Jurkat, Clone E6-1 (cell line): ENCODE measurements at regions not wholly inside any gene's neighbourhood (a gene's known extent, or its start where the extent isn't known, plus 50 kb on each side); places are given as distances from the start of the nearest gene placed in this dataset.

Experiments
- DNase-seq: peaks from one replicate; pipeline ENCODE4 v3.0.0-alpha.2; 2011; ENCODE audit warnings: low read depth, low spot score
- H3K4me3 ChIP-seq: 2 replicates; pipeline ENCODE4 v1.5.1; 2011; ENCODE audit warnings: mild to moderate bottlenecking, low read length, control low read depth, moderate library complexity

DNA sequence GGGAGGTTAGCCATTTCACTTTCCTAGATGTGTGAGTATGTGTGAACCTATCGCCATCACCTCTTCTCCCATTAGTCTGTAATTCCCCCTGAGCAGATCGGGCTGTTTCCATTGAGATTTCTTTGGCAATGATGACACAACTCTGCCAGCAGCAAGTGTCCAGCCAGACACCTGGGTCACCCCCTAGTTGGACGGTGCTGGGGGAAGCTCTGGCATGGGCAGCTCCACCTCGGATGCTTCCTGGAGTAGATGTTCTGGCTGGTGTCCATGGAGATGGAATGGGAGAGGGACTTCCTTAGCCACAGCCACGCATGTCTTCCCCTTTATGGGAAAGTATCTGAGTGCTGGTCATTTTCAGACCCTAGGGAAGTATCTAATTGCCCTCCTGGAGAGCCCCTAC is 247.9 kb upstream of the RPL38 start:
- H3K4me3 ChIP-seq: no peak overlapping the region

DNA sequence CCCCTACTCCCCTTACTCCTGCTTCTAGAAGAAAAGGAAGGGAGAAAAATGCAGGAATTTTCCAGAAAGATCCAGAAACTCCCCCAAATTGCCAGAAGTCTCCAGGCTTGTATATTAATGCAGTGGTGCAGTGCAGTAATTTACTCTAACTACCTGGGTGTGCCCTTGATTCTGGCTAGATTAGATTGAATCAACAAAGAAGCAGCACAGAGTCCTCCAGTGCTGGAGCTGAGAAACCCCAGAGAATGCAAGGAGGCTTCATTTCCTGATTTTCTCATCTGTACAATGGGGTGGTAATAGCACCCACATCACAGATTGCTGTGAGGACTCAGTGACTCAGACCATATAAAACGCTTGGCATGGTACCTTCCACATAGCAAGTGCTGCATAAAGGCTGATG is 247.3 kb upstream of the RPL38 start:
- DNase-seq: no peak
- no peak overlapping the region for H3K4me3 ChIP-seq

More for the DNA sequence above, 247.9 kb upstream of the RPL38 start:
- no peak for DNase-seq

DNA sequence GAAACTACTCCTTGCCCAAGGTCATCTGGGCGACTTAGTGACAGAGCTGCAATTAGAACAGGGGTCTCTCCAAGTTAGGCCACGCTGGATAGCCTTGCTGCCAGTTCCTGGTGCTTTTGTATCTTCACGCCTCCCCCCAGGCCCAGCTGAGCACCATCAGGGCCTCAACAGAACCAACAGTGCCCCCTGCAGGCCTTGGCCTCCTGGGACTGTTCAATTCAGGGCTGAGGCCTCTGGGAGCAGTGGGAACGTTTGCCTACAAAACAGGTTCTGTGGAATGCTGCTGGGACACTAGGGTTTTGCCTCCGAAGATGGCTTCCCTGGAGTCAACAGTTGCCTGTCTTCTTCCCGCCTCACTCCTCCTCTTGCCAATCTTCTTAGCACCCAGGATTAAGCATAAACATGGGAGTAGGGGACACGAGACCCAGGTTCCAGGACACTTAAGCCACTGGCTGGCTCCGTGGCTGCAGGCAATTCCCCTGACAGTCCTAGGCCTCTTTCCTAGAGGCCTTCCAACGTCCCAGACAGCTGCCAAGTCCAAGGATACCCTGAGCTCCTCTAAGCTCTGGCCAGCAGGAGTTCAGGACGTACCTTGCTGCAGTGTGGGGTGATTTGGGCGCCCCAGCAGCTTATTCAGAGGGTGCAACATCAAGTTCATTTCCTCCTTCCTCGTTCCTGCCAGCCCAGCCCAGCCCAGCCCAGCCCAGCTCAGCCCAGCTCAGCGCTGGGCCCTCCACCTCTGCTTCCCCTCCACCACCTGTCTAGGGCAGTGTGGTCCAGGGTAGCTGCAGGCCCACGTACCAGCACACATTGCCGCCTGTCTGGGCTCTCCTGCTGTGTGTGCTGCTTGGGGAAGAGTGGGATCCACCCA is 246.6 kb upstream of the RPL38 start:
- no peak overlapping the region for H3K4me3 ChIP-seq
- peak; percentile 32 for DNase-seq

DNA sequence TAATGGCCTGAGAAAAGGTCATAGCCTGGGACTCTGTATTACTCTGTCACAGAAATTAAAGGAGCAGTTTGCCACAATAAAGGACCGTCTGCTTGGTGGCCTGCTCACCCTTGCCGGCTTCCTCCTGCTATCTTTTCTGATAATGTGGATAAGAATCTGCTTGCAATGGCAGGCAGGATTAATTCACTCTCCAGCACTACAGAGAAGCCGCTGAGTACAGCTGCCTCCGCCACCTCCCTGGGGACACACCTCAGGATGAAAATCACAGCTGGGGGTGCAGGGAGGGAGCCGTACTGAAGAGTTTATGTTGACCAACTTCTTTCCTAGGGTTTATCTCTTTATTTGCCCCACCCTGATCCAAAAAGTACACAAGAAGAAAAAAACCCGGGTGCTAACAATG is 245.9 kb upstream of the RPL38 start:
- DNase-seq: no peak
- no peak overlapping the region for H3K4me3 ChIP-seq

DNA sequence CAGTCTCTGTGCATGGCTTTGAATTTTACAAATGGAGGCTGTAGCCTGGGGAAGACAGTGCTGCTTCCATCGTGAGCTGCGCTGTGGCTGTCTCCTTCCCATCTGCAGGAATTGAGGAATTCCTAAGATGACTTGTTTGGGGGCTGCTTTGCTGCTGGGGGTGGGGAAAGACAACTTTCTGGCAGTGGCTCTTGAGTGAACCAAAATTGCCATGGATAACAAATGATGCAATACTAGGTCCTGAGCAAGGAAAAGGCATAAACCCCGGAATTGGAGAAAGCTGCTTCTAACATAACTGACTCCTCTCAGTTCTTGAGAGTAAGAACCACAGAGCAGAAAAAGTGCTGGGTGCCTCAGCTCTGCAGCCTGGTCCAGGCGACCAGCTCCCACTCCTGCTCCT is 245.0 kb upstream of the RPL38 start:
- DNase-seq: no peak
- H3K4me3 ChIP-seq: no peak overlapping the region

DNA sequence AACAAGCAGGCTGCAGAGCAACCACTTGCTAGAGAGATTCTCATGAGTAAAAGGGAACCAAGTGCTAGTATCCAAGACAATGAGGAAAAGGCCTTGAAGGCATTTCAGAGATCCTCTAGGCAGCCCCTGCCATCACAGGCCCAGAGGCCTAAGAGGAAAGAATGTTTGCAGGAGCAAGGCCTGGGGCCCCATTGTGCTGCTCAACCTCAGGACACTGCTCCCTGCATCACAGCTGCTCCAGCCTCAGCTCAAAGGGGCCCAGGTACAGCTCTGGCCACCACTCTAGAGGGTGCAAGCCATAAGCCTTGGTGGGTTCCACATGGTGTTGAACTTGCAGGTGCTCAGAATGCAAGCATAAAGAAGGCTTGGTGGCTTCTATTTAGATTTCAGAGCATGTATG is 243.0 kb upstream of the RPL38 start:
- DNase-seq: no peak
- H3K4me3 ChIP-seq: no peak overlapping the region

DNA sequence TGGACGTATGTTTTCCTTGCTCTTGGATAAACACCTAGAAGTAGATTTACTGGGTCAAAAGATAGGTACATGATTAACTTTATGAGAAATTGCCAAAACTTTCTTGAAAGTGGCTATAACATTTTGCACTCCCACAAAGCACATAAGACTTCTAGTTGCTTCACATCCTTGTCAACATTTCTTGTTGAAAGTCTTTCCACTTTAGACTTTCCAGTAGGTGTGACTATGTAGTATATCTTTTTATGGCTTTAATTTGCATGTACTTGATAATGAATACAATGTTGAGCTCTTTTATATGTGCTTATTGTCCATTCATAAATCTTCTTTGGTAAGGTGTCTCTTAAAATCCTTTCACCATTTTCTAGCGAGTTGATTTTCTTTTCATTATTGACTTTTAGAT is 241.2 kb upstream of the RPL38 start:
- no peak for DNase-seq
- H3K4me3 ChIP-seq: no peak overlapping the region

DNA sequence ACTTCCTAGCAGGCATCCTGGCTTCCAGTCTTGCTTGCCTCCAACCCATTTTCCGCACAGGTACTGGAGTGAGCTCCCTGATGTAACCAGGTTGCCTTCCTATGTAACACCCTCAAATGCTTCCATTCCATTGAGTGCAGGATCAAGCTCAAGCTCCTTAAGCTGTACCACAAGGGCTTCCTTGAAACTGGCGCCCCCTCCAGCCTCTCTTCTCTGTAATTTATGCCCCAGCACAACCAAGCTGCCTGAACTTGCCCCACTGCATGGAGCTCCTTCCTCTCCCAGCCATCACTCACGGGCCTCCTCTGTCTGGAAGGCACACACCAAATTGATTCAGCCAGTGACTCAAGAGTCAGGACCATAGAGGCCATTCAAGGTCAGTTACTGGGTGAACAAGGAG is 234.8 kb upstream of the RPL38 start:
- no peak overlapping the region for H3K4me3 ChIP-seq
- DNase-seq: no peak

DNA sequence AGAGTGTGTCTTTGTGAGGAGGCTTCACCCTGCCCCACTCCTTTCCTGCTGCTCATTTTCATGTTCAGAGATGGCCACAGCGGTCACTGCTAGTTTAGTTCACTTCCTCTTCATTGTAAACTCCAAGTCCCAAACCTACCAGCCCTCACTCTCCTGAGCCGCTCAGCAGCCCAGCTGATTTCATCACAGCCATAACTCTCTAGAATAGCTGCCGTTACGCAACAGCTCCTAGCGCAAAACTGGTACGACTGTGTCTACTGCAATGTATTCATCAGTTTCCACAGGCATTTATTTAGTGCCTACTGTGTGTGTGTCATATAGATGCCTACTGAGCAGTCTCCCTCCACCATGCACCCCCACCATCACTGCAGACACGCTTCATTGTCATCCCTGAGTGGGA is 233.5 kb upstream of the RPL38 start:
- DNase-seq: no peak
- no peak overlapping the region for H3K4me3 ChIP-seq

DNA sequence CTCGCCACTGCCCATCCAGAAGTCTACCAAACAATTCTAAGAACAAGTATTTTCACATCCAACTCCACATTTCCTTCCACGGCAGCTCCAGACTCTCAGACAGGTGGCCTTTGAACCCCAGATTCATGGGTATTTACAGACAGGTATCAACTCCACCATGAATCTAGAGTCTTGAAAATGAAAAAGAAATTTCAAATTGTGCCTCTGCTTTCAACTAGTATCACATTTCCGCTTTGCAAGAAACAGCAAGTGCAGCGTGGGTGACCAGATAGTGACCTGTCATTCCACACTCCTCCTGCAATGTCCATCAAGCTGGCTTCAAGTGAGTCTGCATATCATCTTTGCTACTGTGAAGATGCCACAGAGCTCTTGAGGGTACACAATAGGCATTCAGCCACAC is 232.4 kb upstream of the RPL38 start:
- H3K4me3 ChIP-seq: no peak overlapping the region
- no peak for DNase-seq

DNA sequence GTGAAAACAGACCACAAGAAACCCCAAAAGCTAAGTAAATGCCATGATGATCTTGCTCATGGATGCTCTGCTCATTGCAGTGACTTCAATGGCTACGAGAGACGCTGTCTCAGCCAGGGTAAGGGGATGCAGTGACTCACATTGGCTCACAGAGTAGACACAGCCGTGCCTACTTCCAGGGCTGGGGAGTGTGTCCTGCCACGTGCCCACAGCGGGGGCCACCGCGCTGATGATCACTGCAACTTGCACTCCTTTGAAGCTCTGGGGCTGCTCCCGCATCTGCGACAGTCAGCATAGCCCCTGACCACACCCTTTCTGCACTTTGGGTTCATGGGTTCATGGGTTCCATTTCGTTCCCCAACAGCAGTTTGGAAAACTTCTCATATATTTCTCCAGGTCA is 231.4 kb upstream of the RPL38 start:
- no peak overlapping the region for H3K4me3 ChIP-seq
- no peak for DNase-seq

DNA sequence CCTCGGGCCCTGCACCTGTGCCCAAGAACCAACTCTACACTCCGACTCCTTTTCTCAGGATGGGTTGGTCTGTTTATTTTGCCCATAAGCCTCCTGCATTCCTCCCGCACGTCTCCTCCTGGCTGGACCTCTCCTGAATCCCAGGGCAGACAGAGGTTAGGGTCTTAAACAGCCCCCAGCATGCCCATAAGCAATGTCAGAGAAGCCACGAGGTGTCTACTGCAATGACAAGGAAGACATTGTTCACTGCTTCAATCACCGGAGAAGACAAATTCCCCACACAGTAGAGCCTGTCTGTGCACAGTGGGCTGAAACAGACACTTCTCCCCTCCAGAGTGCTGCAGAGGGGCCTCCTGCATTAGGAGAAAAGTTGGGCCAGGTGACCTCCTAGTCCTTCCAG is 230.6 kb upstream of the RPL38 start:
- DNase-seq: no peak
- no peak overlapping the region for H3K4me3 ChIP-seq

DNA sequence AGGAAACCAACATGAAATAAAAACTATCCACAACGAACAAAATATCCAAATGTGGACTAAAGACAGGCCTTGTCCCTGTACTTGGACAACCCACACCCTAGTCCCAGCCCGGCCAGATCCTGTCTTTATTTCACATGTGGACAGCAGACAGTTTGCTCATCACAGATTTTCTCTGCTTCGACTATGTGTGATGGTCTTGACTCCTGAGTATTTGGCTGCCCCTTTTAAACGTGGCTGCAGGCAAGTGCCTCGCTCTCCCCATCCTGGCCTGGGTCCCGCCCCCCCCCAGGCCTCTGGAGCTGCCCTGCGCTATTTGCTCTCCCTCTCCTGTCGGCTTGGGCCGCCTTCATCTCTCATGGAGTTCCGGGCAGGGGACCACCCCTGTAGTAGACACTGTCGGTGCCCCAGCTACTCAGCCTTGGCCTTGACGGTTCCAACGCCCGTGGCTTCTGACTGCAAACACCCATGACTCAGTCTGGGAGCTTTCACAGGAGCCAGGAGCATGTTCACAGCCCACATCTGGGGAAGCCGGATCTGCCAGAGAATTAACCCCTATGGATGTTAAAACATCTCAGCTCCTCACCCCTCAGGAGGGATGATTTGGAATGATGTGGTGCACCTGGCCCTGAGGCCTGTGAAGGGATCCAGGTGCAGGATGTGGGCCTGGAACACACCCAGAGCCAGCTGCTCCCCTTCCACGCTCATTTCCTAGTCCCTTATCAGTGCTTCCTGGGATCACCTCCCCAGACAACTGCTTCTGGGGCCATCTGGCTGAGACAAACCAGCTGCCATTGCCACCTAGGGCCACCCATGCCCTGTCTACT is 229.7 kb upstream of the RPL38 start:
- H3K4me3 ChIP-seq: no peak overlapping the region

DNA sequence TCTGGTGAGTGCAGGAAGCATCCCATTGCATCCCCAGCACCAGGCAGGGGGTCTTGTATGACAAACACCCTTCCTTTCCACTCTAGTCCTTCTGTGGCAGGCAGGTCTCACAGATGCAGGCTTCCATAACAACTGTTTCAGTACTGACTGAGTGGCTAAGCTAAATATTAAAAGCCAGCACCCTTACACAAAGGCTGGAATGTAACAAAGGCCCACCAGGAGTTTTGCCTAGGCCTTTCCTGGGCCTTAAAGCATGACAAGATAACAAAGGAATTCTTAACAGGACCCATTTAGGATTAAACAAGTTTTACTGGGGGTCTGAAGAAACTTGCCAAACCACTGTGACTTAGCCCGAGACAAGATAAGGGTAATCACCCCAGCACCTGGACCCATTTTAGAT is 228.9 kb upstream of the RPL38 start:
- DNase-seq: no peak

More for the DNA sequence above, 229.7 kb upstream of the RPL38 start:
- no peak for DNase-seq

DNA sequence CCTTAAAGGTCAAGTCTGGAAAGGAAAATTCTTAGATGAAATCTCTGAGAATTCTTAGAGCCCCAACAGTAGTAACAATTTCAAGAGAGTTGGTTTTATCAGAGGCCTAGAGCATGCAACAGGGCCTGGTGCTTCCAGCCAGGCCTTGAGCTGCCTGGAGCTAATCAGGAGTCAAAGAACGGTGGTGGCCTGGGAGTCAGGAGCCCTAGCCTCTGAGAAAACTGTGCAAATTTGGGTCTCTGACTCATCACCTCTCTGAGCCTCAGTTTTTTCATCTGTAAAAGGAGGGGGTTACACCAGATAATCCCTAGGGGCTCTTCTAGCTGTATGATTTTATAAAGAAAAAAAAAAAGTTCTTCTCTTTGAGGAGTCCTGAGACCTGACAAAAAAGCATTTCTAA is 227.3 kb upstream of the RPL38 start:
- no peak for DNase-seq

More for the DNA sequence above, 228.9 kb upstream of the RPL38 start:
- no peak overlapping the region for H3K4me3 ChIP-seq

DNA sequence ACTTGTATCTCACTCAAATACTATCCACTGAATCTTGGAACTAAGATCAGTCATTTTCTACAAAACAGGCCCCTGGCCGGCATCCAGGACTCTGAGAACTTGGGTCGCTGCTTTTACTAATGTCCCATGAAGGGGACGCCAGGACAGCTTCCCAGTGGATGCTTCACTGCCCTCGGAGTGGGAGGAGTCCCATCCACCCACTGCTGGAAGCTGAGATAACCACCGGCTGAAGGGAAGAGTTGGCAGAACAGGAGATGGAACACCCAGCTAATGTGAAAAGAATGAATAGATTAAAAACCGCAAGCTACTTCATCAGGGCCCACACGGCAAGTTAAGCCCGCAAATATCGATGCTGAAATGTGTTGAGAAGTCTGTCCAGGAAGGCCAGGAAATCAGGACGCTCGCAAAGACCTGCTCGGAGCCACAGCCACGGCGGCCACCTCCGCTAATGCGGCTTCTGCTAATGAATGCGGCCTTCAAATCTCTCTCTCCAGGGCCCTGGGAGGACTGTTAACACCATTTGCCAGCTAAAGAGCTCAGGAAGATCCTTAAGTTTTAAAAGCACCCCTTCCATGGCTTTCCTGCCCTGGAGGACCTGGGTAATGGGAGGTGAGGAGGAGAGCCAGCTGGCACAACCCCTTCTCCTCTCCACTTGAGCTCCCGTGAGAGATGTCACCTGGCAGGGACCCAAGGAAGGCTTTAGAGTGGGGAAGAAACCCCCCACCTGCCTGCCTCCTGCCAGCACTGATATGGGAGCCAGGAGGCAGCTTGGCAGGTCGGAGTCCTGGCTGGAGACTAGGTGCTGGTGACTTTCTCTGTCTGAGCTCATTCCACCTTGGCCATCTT is 226.6 kb upstream of the RPL38 start:
- H3K4me3 ChIP-seq: no peak overlapping the region
- DNase-seq: no peak

More for the DNA sequence above, 227.3 kb upstream of the RPL38 start:
- no peak overlapping the region for H3K4me3 ChIP-seq

DNA sequence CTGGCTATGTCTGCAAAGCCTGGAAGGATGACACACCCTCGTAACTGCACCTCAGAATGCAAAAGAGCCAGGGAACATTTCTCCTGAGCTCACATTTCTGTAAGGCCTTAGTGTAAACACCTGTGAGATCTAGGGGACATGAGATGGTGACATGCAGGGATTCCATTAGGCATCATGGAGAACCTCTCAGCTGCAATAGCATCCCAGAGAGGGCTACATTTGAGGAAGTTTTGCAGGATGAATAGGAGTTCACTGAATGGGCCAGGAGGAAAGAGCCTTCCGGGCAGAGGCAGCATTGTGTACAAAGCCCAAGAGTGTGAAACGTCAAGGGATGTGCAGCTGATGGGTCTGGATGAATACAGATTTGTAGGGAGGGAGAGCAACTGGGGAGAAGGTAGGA is 223.0 kb upstream of the RPL38 start:
- no peak for DNase-seq

DNA sequence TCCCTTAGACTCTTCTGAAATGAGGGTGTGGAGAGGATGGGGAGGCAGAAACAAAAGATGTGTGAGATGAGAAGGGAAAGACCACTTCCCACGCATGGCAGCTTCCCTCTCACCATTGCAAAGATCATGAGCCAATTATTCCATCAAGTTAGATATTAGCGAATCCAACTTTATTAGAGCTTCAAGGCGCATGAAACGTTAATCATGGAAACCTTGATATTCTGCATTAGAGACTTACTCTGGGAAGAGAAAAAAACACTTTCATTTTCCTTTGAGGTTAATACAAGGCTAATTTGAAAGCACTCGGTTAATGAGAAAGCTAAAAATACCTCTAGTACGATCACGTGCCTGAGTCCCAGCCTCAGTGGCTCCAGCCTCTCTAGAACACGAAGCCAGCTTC is 220.6 kb upstream of the RPL38 start:
- DNase-seq: no peak
- no peak overlapping the region for H3K4me3 ChIP-seq

More for the DNA sequence above, 223.0 kb upstream of the RPL38 start:
- no peak overlapping the region for H3K4me3 ChIP-seq

DNA sequence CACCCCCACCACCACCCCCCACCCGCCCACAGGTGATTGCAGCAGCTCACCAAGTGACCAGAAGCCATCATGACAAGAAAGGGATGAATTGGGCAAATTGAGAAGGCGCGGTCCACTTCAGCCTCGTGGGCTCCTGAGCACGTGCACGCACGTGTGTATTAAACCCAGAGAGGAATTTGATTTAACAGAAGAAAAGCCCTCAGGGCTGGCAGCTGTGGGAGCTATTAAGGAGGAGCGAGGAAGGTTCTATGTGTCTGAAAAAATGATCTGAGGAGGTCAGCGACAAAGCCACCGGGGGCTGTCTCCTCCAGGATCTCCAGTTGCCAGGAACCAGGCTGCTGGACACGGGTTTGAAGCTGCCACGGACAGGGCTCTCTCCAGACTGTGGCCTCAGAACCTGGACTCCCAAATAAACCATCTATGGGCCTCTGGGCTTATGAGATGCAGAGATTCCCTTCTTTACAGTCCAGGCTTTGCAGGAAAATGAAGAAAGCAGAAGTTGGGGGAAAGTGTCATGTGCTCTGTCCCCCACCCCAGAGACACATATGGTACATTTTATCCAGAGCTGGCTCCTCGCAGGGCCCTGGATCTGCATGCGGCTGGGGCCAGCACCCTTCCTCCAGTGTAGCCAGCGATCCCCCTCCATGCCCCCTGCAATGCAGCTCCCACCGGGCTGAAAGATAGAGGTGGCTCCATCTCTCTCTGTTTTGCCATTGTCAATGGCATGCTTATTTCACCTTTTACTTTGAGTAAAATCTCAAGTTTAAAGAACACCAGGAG is 219.7 kb upstream of the RPL38 start:
- DNase-seq: no peak
- no peak overlapping the region for H3K4me3 ChIP-seq
